Mesenchymal stem cell (in vitro differentiated cells and primary cell): ENCODE measurements at regions not wholly inside any gene's neighbourhood (a gene's known extent, or its start where the extent isn't known, plus 50 kb on each side); places are given as distances from the start of the nearest gene placed in this dataset.

Experiments
- DNase-seq: peaks from one replicate; pipeline ENCODE4 v3.0.0-alpha.2; 2013
- H2AFZ ChIP-seq: one replicate; pipeline ENCODE4 v1.6.1; 2013; ENCODE audit warnings: low read depth, mild to moderate bottlenecking, control low read depth, inconsistent platforms, low read length, moderate library complexity
- H2AK5ac ChIP-seq: 2 replicates; pipeline ENCODE4 v1.6.1; 2013; ENCODE audit warnings: low read length, moderate library complexity, mild to moderate bottlenecking, inconsistent platforms; ENCODE audit not compliant: severe bottlenecking
- H2BK120ac ChIP-seq: one replicate; pipeline ENCODE4 v1.6.1; 2013; ENCODE audit warnings: low read depth, mild to moderate bottlenecking, inconsistent platforms, low read length, moderate library complexity
- H2BK12ac ChIP-seq, 2 experiments: one replicate each; pipeline ENCODE4 v1.6.1; 2013; ENCODE audit warnings: inconsistent platforms in 2 of 2, low read length in 2 of 2, mild to moderate bottlenecking in 2 of 2, moderate library complexity in 2 of 2, control low read depth in 1 of 2
- H2BK15ac ChIP-seq: one replicate; pipeline ENCODE4 v1.6.1; 2013; ENCODE audit warnings: mild to moderate bottlenecking, low read depth, inconsistent platforms; ENCODE audit not compliant: poor library complexity, severe bottlenecking
- H2BK5ac ChIP-seq: 2 replicates; pipeline ENCODE4 v1.6.1; 2013; ENCODE audit warnings: low read depth, mild to moderate bottlenecking, low read length, control low read depth, inconsistent platforms; ENCODE audit not compliant: poor library complexity, severe bottlenecking
- H3K14ac ChIP-seq, 2 experiments: one replicate each; pipeline ENCODE4 v1.6.1; 2013; ENCODE audit warnings: inconsistent platforms in 2 of 2, low read length in 2 of 2, control low read depth in 1 of 2, mild to moderate bottlenecking in 1 of 2, moderate library complexity in 1 of 2
- H3K18ac ChIP-seq, 2 experiments: one replicate each; pipeline ENCODE4 v1.6.1; 2013; ENCODE audit warnings: inconsistent platforms in 2 of 2, low read length in 2 of 2, control low read depth in 1 of 2, low read depth in 1 of 2, mild to moderate bottlenecking in 1 of 2
- H3K23ac ChIP-seq, 2 experiments: one replicate each; pipeline ENCODE4 v1.6.1; 2013; ENCODE audit warnings: inconsistent platforms in 2 of 2, low read length in 2 of 2, mild to moderate bottlenecking in 2 of 2, moderate library complexity in 2 of 2, control low read depth in 1 of 2
- H3K27ac ChIP-seq: 2 replicates; pipeline ENCODE4 v1.5.1; 2013; ENCODE audit warnings: mild to moderate bottlenecking, moderate library complexity, low read length, control low read depth, inconsistent platforms; ENCODE audit not compliant: poor library complexity, severe bottlenecking
- H3K27me3 ChIP-seq, 2 experiments: 2 replicates each; pipeline versions ENCODE4 v1.6.1 to v1.7.0; 2013; ENCODE audit warnings: low read length in 2 of 2, mild to moderate bottlenecking in 2 of 2, moderate library complexity in 2 of 2, control low read depth in 1 of 2, inconsistent platforms in 1 of 2; ENCODE audit not compliant: control insufficient read depth in 1 of 2, insufficient read depth in 1 of 2
- H3K36me3 ChIP-seq, 2 experiments: 2 replicates each; pipeline versions ENCODE4 v1.6.1 to v1.7.0; 2013; ENCODE audit warnings: low read length in 2 of 2, control low read depth in 1 of 2, inconsistent platforms in 1 of 2, low read depth in 1 of 2, mild to moderate bottlenecking in 1 of 2; ENCODE audit not compliant: insufficient read depth in 2 of 2, control insufficient read depth in 1 of 2
- H3K4ac ChIP-seq, 2 experiments: one replicate each; pipeline ENCODE4 v1.6.1; 2013; ENCODE audit warnings: inconsistent platforms in 2 of 2, low read length in 2 of 2, mild to moderate bottlenecking in 2 of 2, moderate library complexity in 2 of 2, control low read depth in 1 of 2, low read depth in 1 of 2
- H3K4me1 ChIP-seq: 2 replicates; pipeline ENCODE4 v1.6.1; 2013; ENCODE audit warnings: low read depth, low read length, control low read depth; ENCODE audit not compliant: control insufficient read depth, insufficient read depth
- H3K4me2 ChIP-seq: 2 replicates; pipeline ENCODE4 v1.6.1; 2013; ENCODE audit warnings: low read length, mild to moderate bottlenecking, inconsistent platforms; ENCODE audit not compliant: poor library complexity, severe bottlenecking
- H3K4me3 ChIP-seq, 2 experiments: 2 replicates each; pipeline versions ENCODE4 v1.5.1 to v1.7.0; 2013; ENCODE audit warnings: low read length in 2 of 2, mild to moderate bottlenecking in 2 of 2, control low read depth in 1 of 2, low read depth in 1 of 2; ENCODE audit not compliant: insufficient read depth in 1 of 2
- H3K79me1 ChIP-seq: replicated peaks from 2 replicates; pipeline ENCODE4 v1.6.1; 2013; ENCODE audit warnings: mild to moderate bottlenecking, control low read depth, low read length, inconsistent platforms; ENCODE audit not compliant: poor library complexity, severe bottlenecking
- H3K9ac ChIP-seq: 2 replicates; pipeline ENCODE4 v1.7.0; 2013; ENCODE audit warnings: mild to moderate bottlenecking, low read length, moderate library complexity
- H3K9me3 ChIP-seq: 2 replicates; pipeline ENCODE4 v1.7.0; 2013; ENCODE audit warnings: mild to moderate bottlenecking, low read length; ENCODE audit not compliant: control insufficient read depth
- H4K8ac ChIP-seq: one replicate; pipeline ENCODE4 v1.6.1; 2013; ENCODE audit warnings: inconsistent platforms, mild to moderate bottlenecking, low read length, moderate library complexity
- H4K91ac ChIP-seq: one replicate; pipeline ENCODE4 v1.6.1; 2013; ENCODE audit warnings: mild to moderate bottlenecking, low read length, inconsistent platforms
- WGBS: methylation state at CpG from one replicate; pipeline ENCODE4 v1.1.7; 2013; ENCODE audit warnings: mixed read lengths; 5-methylcytosine and 5-hydroxymethylcytosine counted together

- H2AFZ ChIP-seq = no peak overlapping the region
- H3K36me3 ChIP-seq = no peaks in the 10 kb centered on the region
- no peak overlapping the region for H2BK15ac ChIP-seq
- H3K27me3 ChIP-seq = no peaks in the 10 kb centered on the region
- no peak overlapping the region for H3K27ac ChIP-seq
- H3K4me3 ChIP-seq = no peak overlapping the region
- no peak overlapping the region for H3K18ac ChIP-seq
- no peak overlapping the region for H4K8ac ChIP-seq
- H3K14ac ChIP-seq = no peak overlapping the region
- WGBS = 38% methylated on average over 3 of the region's 5 CpGs
- no peak overlapping the region for H3K4ac ChIP-seq
- H3K9ac ChIP-seq = no peak overlapping the region
- no peaks in the 10 kb centered on the region for H3K4me1 ChIP-seq
- H2BK5ac ChIP-seq = no peak overlapping the region
- H3K23ac ChIP-seq = no peak overlapping the region
- no peak overlapping the region for H3K4me2 ChIP-seq
- H2AK5ac ChIP-seq = no peak overlapping the region
- H4K91ac ChIP-seq = no peak overlapping the region
- peaks cover 5% of the 10 kb centered on the region for H3K9me3 ChIP-seq
- DNase-seq = no peak
- no peak overlapping the region for H2BK12ac ChIP-seq
- H3K79me1 ChIP-seq = no peaks in the 10 kb centered on the region
- H2BK120ac ChIP-seq = no peak overlapping the region
Measured at GRCh38 chr16:13633391-13633861, 286.5 kb upstream of the ERCC4 start.

GRCh38 chr16:13634253-13634652, 285.7 kb upstream of the ERCC4 start:
- Histone ChIP-seq H4K91ac (no peak overlapping the region), H3K9ac (no peak overlapping the region), H2BK15ac (no peak overlapping the region), H2AK5ac (no peak overlapping the region), H3K27me3 (no peaks in the 10 kb centered on the region), H2BK5ac (no peak overlapping the region), H3K23ac (no peak overlapping the region), H2BK120ac (no peak overlapping the region), H3K9me3 (peaks cover 5% of the 10 kb centered on the region), H3K36me3 (no peaks in the 10 kb centered on the region), H4K8ac (no peak overlapping the region), H3K18ac (no peak overlapping the region), H3K27ac (no peak overlapping the region), H3K4me3 (no peak overlapping the region), H3K79me1 (no peaks in the 10 kb centered on the region), H3K4me1 (no peaks in the 10 kb centered on the region), H2BK12ac (no peak overlapping the region), H3K14ac (no peak overlapping the region), H2AFZ (no peak overlapping the region), H3K4me2 (no peak overlapping the region), H3K4ac (no peak overlapping the region)
- DNase-seq = no peak
- 82% methylated on average over 1 of the region's 1 CpG for WGBS

- Histone ChIP-seq H4K8ac (no peak overlapping the region), H2AK5ac (no peak overlapping the region), H3K23ac (no peak overlapping the region), H3K27me3 (no peaks in the 10 kb centered on the region), H3K79me1 (no peaks in the 10 kb centered on the region), H2BK15ac (no peak overlapping the region), H3K9me3 (peaks cover 5% of the 10 kb centered on the region), H3K14ac (no peak overlapping the region), H3K36me3 (no peaks in the 10 kb centered on the region), H3K18ac (no peak overlapping the region), H3K4me3 (no peak overlapping the region), H2BK5ac (no peak overlapping the region), H3K4me1 (no peaks in the 10 kb centered on the region), H3K4me2 (no peak overlapping the region), H3K9ac (no peak overlapping the region), H2AFZ (no peak overlapping the region), H3K27ac (no peak overlapping the region), H2BK12ac (no peak overlapping the region), H3K4ac (no peak overlapping the region), H4K91ac (no peak overlapping the region), H2BK120ac (no peak overlapping the region)
- WGBS = 90% methylated on average over 5 of the region's 6 CpGs
- no peak for DNase-seq
Measured at GRCh38 chr16:13634959-13635358, 285.0 kb upstream of the ERCC4 start.

GRCh38 chr16:13638218-13638617, 281.7 kb upstream of the ERCC4 start:
- H3K79me1 ChIP-seq = no peaks in the 10 kb centered on the region
- no peak overlapping the region for H3K4me3 ChIP-seq
- no peaks in the 10 kb centered on the region for H3K36me3 ChIP-seq
- H4K91ac ChIP-seq = no peak overlapping the region
- no peak overlapping the region for H3K23ac ChIP-seq
- DNase-seq = no peak
- H3K18ac ChIP-seq = no peak overlapping the region
- no peak overlapping the region for H2BK12ac ChIP-seq
- no peak overlapping the region for H3K4me2 ChIP-seq
- H3K27me3 ChIP-seq = no peaks in the 10 kb centered on the region
- H3K9me3 ChIP-seq = peaks cover 5% of the 10 kb centered on the region
- H3K9ac ChIP-seq = no peak overlapping the region
- H3K14ac ChIP-seq = no peak overlapping the region
- H2BK15ac ChIP-seq = no peak overlapping the region
- no peak overlapping the region for H4K8ac ChIP-seq
- H3K4me1 ChIP-seq = no peaks in the 10 kb centered on the region
- 77% methylated on average over 2 of the region's 2 CpGs for WGBS
- H2AFZ ChIP-seq = no peak overlapping the region
- no peak overlapping the region for H2BK5ac ChIP-seq
- H2BK120ac ChIP-seq = no peak overlapping the region
- no peak overlapping the region for H3K4ac ChIP-seq
- no peak overlapping the region for H3K27ac ChIP-seq
- no peak overlapping the region for H2AK5ac ChIP-seq
